DMS53 treated with DMSO at 0.1 percent for 48 hours (cell line): ENCODE measurements at regions not wholly inside any gene's neighbourhood (a gene's known extent, or its start where the extent isn't known, plus 50 kb on each side); places are given as distances from the start of the nearest gene placed in this dataset.
A peak's percentile ranks its signal among the peaks of the same experiment; 100 is the strongest.

Experiments used
- DNase-seq: peaks from one replicate; lab custom pipeline; 2025; ENCODE audit not compliant: unreplicated experiment; lab: John Stamatoyannopoulos, UW

- no peak for DNase-seq
Measured at GRCh38 chr5:4857761-4858160, 282.4 kb upstream of the ADAMTS16 start.

- no peak for DNase-seq
Measured at GRCh38 chr5:4859500-4860235, 280.5 kb upstream of the ADAMTS16 start.

GRCh38 chr5:4860631-4861030 lies 279.5 kb upstream of the ADAMTS16 start:
- DNase-seq, result no peak

- DNase-seq, result peak; percentile 16
Measured at GRCh38 chr5:4862500-4862899, 277.6 kb upstream of the ADAMTS16 start.

GRCh38 chr5:4866131-4866659 lies 273.9 kb upstream of the ADAMTS16 start:
- DNase-seq, result no peak

- no peak for DNase-seq
Measured at GRCh38 chr5:4866817-4867216, 273.3 kb upstream of the ADAMTS16 start.

GRCh38 chr5:4868140-4868735 lies 271.9 kb upstream of the ADAMTS16 start:
- DNase-seq, result peak; percentile 22

- no peak for DNase-seq
Measured at GRCh38 chr5:4873652-4874051, 266.5 kb upstream of the ADAMTS16 start.

- no peak for DNase-seq
Measured at GRCh38 chr5:4874097-4874496, 266.0 kb upstream of the ADAMTS16 start.

GRCh38 chr5:4875942-4876341 lies 264.2 kb upstream of the ADAMTS16 start:
- DNase-seq, result no peak

- no peak for DNase-seq
Measured at GRCh38 chr5:4876804-4877203, 263.3 kb upstream of the ADAMTS16 start.

GRCh38 chr5:4877579-4877978 lies 262.6 kb upstream of the ADAMTS16 start:
- DNase-seq, result no peak

- DNase-seq, result no peak
Measured at GRCh38 chr5:4879075-4879474, 261.1 kb upstream of the ADAMTS16 start.

GRCh38 chr5:4879693-4880303 lies 260.3 kb upstream of the ADAMTS16 start:
- peak; percentile 27 for DNase-seq

GRCh38 chr5:4880304-4880741 lies 259.8 kb upstream of the ADAMTS16 start:
- DNase-seq, result no peak

GRCh38 chr5:4881366-4882002 lies 258.6 kb upstream of the ADAMTS16 start:
- no peak for DNase-seq

GRCh38 chr5:4882186-4882585 lies 257.9 kb upstream of the ADAMTS16 start:
- no peak for DNase-seq

- no peak for DNase-seq
Measured at GRCh38 chr5:4883360-4883759, 256.8 kb upstream of the ADAMTS16 start.

- DNase-seq, result no peak
Measured at GRCh38 chr5:4893063-4893744, 246.9 kb upstream of the ADAMTS16 start.

GRCh38 chr5:4896328-4896727 lies 243.8 kb upstream of the ADAMTS16 start:
- no peak for DNase-seq

- DNase-seq, result no peak
Measured at GRCh38 chr5:4901305-4901811, 238.8 kb upstream of the ADAMTS16 start.
